Liver (tissue), 7 donors: ENCODE measurements at regions not wholly inside any gene's neighbourhood (a gene's known extent, or its start where the extent isn't known, plus 50 kb on each side); places are given as distances from the start of the nearest gene placed in this dataset.

ENCODE experiments used
- DNase-seq: peaks from one replicate; pipeline ENCODE4 v3.0.0-alpha.2; 2017; ENCODE audit warnings: low spot score
- H3K27ac ChIP-seq, 2 donors: one replicate each; pipeline ENCODE4 v1.7.0; 2013; ENCODE audit warnings: inconsistent platforms in 2 of 2, low read length in 2 of 2, control low read depth in 1 of 2, low read depth in 1 of 2, mild to moderate bottlenecking in 1 of 2
- H3K27me3 ChIP-seq, 4 donors: one replicate each; pipeline versions ENCODE4 v1.6.1 to v1.7.0; 2013; ENCODE audit warnings: low read length in 3 of 4, inconsistent platforms in 1 of 4, mild to moderate bottlenecking in 1 of 4, moderate library complexity in 1 of 4; ENCODE audit not compliant: control insufficient read depth in 4 of 4, insufficient read depth in 4 of 4
- H3K36me3 ChIP-seq, 4 donors: one replicate each; pipeline versions ENCODE4 v1.6.1 to v1.7.0; 2013; ENCODE audit warnings: low read length in 3 of 4, mild to moderate bottlenecking in 3 of 4, low read depth in 1 of 4, moderate library complexity in 1 of 4; ENCODE audit not compliant: control insufficient read depth in 4 of 4, insufficient read depth in 3 of 4
- H3K4me1 ChIP-seq, 4 donors: one replicate each; pipeline versions ENCODE4 v1.6.1 to v1.7.0; 2013; ENCODE audit warnings: low read length in 3 of 4, mild to moderate bottlenecking in 3 of 4, moderate library complexity in 1 of 4; ENCODE audit not compliant: control insufficient read depth in 4 of 4, insufficient read depth in 4 of 4
- H3K4me3 ChIP-seq, 3 donors: one replicate each; pipeline versions ENCODE4 v1.6.1 to v1.7.0; 2013; ENCODE audit warnings: low read length in 3 of 3, control low read depth in 1 of 3, low read depth in 1 of 3, mild to moderate bottlenecking in 1 of 3
- H3K9ac ChIP-seq, 2 donors: one replicate each; pipeline ENCODE4 v1.7.0; 2013; ENCODE audit warnings: low read length in 2 of 2, mild to moderate bottlenecking in 2 of 2, moderate library complexity in 2 of 2, control low read depth in 1 of 2, low read depth in 1 of 2
- H3K9me3 ChIP-seq, 4 donors: one replicate each; pipeline versions ENCODE4 v1.6.1 to v1.7.0; 2013; ENCODE audit warnings: low read length in 3 of 4; ENCODE audit not compliant: control insufficient read depth in 4 of 4
- ATF3 ChIP-seq: IDR thresholded peaks from 2 replicates; pipeline ENCODE4 v1.6.1; 2016; ENCODE audit warnings: antibody characterized with exemption
- EGR1 ChIP-seq, 2 donors: IDR thresholded peaks; 2 replicates each; pipeline ENCODE4 v1.6.1; 2016 to 2018; ENCODE audit warnings: antibody characterized with exemption in 2 of 2, low read depth in 2 of 2
- GABPA ChIP-seq, 2 donors: IDR thresholded peaks in 1 of 2; conservative IDR thresholded peaks in 1 of 2; 2 replicates each; pipeline ENCODE4 v1.6.1; 2016; ENCODE audit warnings: antibody characterized with exemption in 2 of 2, mild to moderate bottlenecking in 1 of 2, moderate library complexity in 1 of 2
- HNF4A ChIP-seq, 2 donors: conservative IDR thresholded peaks; 2 replicates each; pipeline ENCODE4 v1.6.1; 2016; ENCODE audit warnings: antibody characterized with exemption in 2 of 2, mild to moderate bottlenecking in 2 of 2
- JUND ChIP-seq, 2 donors: IDR thresholded peaks; 2 replicates each; pipeline ENCODE4 v1.6.1; 2016; ENCODE audit warnings: antibody characterized with exemption in 2 of 2
- NR2F2 ChIP-seq: IDR thresholded peaks from 2 replicates; pipeline ENCODE4 v1.6.1; 2016; ENCODE audit warnings: antibody characterized with exemption
- RXRA ChIP-seq, 2 donors: IDR thresholded peaks; 2 replicates each; pipeline ENCODE4 v1.6.1; 2017 to 2018; ENCODE audit warnings: antibody characterized with exemption in 2 of 2, mild to moderate bottlenecking in 1 of 2
- SP1 ChIP-seq: IDR thresholded peaks from 2 replicates; pipeline ENCODE4 v1.6.1; 2018; ENCODE audit warnings: antibody characterized with exemption, mild to moderate bottlenecking
- YY1 ChIP-seq: IDR thresholded peaks from 2 replicates; pipeline ENCODE4 v1.6.1; 2016; ENCODE audit warnings: antibody characterized with exemption, mild to moderate bottlenecking
- ZBTB33 ChIP-seq: IDR thresholded peaks from 2 replicates; pipeline ENCODE4 v1.6.1; 2016; ENCODE audit warnings: antibody characterized with exemption
- WGBS: extraction: QIAGEN DNeasy Blood & Tissue Kit; methylation state at CpG from one replicate; pipeline ENCODE4 v1.1.7; 2013; 5-methylcytosine and 5-hydroxymethylcytosine counted together
- TF ChIP-seq, protein P1 (sequence below): IDR thresholded peaks from 2 replicates; pipeline ENCODE4 v1.6.1; 2016; ENCODE audit warnings: antibody characterized with exemption, mild to moderate bottlenecking
- donor health status: healthy.
- donor health status: healthy.
- donor health status: healthy.
- donor health status: healthy.

GRCh38 chr4:124030147-124030546, 633.6 kb downstream of the SPRY1 start:
- Histone ChIP-seq H3K36me3 (no peaks in the 10 kb centered on the region), H3K9ac (no peak overlapping the region), H3K4me1 (no peaks in the 10 kb centered on the region), H3K4me3 (no peak overlapping the region), H3K27ac (no peak overlapping the region), H3K27me3 (no peaks in the 10 kb centered on the region), H3K9me3 (no peaks in the 10 kb centered on the region)
- no peak for DNase-seq
- TF ChIP-seq ZBTB33 (no peak), JUND (IDR thresholded peaks at IDR 0.05) (no peak), YY1 (no peak), SP1 (no peak), NR2F2 (no peak), RXRA (IDR thresholded peaks at IDR 0.05) (no peak), ATF3 (no peak)
- WGBS: 71% methylated on average over 2 of the region's 2 CpGs

DNA sequence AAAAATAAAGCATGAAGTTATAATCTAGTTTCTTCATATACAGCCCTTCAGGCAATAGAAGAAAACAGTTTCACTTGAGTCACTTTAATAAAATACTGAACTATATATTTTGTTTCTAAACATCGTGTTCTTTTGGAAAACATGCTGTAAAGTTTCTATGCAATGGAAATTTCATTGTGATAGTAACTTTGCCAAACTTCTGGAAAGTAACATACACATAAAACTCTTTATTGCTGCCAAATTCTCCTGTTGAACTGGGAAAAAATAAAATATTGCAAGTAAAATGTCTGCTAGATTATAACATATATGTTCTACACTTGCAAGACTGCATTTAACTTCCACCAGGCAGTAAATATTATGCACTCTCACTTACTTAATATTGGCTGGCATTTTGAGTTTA, 635.4 kb downstream of the SPRY1 start:
- Histone ChIP-seq H3K4me3 (no peak overlapping the region), H3K9me3 (no peaks in the 10 kb centered on the region), H3K4me1 (no peaks in the 10 kb centered on the region), H3K27ac (no peak overlapping the region), H3K27me3 (no peaks in the 10 kb centered on the region), H3K9ac (no peak overlapping the region), H3K36me3 (no peaks in the 10 kb centered on the region)
- DNase-seq: no peak
- 62% methylated on average over 1 of the region's 1 CpG for WGBS
- TF ChIP-seq HNF4A (conservative IDR thresholded peaks at IDR 0.05): no peak
- no peak for TF ChIP-seq EGR1 (IDR thresholded peaks at IDR 0.05; ENCODE audit: low read depth in 2 of 2)
- no peak for TF ChIP-seq GABPA (IDR thresholded peaks at IDR 0.05 in 1 of 2, conservative IDR thresholded peaks at IDR 0.05 in 1 of 2)
- TF ChIP-seq JUND (IDR thresholded peaks at IDR 0.05): no peak
- no peak for TF ChIP-seq ATF3

DNA sequence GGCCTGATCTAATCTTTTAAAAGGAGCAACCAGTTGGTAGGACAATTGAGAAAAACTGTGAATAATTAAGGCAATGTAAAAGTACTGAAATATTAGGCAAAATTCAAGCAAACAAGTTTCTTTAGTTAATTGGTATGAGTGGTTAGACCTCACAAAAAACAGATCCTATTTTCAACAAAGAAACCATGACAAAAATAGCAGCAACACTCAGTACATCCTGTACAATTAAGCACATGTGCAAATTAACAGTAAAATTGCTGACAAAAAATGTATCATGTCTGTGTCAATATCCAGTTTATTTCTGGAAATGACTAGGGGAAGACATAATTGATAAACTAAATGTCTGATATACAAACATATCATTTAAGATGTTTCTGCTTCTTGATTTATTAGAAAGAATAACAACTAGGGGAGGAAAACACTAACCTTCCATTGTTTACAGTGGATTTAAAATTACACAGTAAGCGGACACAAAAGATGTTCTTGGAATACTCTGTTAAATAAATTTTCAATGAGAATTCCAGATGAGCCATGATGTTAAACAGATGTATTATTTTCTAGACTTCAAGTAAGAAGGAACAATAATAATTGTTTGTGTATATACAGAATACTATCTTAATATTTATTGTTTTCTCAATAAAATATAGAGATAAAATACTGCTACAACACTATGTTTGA, 638.9 kb downstream of the SPRY1 start:
- DNase-seq: no peak
- WGBS: 70% methylated on average over 1 of the region's 1 CpG
- Histone ChIP-seq H3K9me3 (no peaks in the 10 kb centered on the region), H3K27ac (no peak overlapping the region), H3K9ac (no peak overlapping the region), H3K27me3 (no peaks in the 10 kb centered on the region), H3K4me1 (no peaks in the 10 kb centered on the region), H3K4me3 (no peak overlapping the region), H3K36me3 (no peaks in the 10 kb centered on the region)
- TF ChIP-seq RXRA (IDR thresholded peaks at IDR 0.05): no peak
- TF ChIP-seq SP1: peak; percentile 13

DNA sequence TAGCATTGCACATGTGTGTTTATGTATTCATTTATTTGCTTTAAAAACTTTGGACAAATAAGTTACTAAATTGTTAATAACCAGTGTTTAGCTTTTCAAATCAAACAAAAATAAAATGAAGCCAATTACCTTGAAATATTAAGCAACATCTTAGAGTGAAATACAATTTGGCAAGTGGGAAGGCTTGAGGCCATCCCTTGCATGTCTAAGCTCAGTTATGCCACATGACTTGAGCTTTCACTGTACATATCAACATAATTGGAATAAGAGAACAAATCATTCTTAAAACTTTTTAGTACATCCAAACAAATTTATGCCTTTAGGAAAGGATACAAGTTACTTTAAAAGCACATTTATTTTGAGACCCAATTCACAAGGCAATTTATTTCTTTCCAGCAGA, 640.6 kb downstream of the SPRY1 start:
- Histone ChIP-seq H3K9me3 (no peaks in the 10 kb centered on the region), H3K9ac (no peak overlapping the region), H3K27ac (no peak overlapping the region), H3K4me1 (no peaks in the 10 kb centered on the region), H3K4me3 (no peak overlapping the region), H3K36me3 (no peaks in the 10 kb centered on the region), H3K27me3 (no peaks in the 10 kb centered on the region)
- TF ChIP-seq, protein P1, sequence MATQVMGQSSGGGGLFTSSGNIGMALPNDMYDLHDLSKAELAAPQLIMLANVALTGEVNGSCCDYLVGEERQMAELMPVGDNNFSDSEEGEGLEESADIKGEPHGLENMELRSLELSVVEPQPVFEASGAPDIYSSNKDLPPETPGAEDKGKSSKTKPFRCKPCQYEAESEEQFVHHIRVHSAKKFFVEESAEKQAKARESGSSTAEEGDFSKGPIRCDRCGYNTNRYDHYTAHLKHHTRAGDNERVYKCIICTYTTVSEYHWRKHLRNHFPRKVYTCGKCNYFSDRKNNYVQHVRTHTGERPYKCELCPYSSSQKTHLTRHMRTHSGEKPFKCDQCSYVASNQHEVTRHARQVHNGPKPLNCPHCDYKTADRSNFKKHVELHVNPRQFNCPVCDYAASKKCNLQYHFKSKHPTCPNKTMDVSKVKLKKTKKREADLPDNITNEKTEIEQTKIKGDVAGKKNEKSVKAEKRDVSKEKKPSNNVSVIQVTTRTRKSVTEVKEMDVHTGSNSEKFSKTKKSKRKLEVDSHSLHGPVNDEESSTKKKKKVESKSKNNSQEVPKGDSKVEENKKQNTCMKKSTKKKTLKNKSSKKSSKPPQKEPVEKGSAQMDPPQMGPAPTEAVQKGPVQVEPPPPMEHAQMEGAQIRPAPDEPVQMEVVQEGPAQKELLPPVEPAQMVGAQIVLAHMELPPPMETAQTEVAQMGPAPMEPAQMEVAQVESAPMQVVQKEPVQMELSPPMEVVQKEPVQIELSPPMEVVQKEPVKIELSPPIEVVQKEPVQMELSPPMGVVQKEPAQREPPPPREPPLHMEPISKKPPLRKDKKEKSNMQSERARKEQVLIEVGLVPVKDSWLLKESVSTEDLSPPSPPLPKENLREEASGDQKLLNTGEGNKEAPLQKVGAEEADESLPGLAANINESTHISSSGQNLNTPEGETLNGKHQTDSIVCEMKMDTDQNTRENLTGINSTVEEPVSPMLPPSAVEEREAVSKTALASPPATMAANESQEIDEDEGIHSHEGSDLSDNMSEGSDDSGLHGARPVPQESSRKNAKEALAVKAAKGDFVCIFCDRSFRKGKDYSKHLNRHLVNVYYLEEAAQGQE: no peak
- DNase-seq: no peak
